ENCODE measurements at regions not wholly inside any gene's neighbourhood (a gene's known extent, or its start where the extent isn't known, plus 50 kb on each side); places are given as distances from the start of the nearest gene placed in this dataset.

DNA sequence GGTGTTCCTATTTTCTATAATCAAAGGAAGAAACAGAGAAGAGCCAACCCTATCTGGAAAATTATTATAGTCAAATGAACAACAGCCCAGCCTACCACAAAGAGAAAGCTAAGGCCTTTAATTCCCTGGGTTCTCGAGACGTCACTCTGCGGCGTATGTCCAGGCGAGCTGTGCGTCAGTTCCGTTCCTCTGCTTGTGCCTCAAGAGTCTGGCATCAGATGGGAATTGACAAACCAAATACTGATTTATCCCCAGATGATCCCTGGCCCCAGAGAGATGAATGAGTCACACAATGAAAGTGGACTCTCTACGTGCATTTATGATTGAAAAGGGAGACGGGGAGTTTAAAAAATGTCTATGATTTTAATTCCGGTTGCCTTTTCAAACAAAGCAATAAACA, 151.6 kb upstream of the PDE10A start:
- H3K27me3 ChIP-seq (ENCODE audit: insufficient read depth, low read length), result peaks cover 24% of the 10 kb centered on the region
- no peaks in the 10 kb centered on the region for H3K4me1 ChIP-seq (ENCODE audit: insufficient read depth, low read length)
- H3K9me3 ChIP-seq (ENCODE audit: insufficient read depth, low read depth, low read length), result no peaks in the 10 kb centered on the region
- no peaks in the 10 kb centered on the region for H4K20me1 ChIP-seq (ENCODE audit: insufficient read depth, low read length)
- no peak overlapping the region for H3K9ac ChIP-seq (ENCODE audit: low read length)
- TF ChIP-seq, protein P1, sequence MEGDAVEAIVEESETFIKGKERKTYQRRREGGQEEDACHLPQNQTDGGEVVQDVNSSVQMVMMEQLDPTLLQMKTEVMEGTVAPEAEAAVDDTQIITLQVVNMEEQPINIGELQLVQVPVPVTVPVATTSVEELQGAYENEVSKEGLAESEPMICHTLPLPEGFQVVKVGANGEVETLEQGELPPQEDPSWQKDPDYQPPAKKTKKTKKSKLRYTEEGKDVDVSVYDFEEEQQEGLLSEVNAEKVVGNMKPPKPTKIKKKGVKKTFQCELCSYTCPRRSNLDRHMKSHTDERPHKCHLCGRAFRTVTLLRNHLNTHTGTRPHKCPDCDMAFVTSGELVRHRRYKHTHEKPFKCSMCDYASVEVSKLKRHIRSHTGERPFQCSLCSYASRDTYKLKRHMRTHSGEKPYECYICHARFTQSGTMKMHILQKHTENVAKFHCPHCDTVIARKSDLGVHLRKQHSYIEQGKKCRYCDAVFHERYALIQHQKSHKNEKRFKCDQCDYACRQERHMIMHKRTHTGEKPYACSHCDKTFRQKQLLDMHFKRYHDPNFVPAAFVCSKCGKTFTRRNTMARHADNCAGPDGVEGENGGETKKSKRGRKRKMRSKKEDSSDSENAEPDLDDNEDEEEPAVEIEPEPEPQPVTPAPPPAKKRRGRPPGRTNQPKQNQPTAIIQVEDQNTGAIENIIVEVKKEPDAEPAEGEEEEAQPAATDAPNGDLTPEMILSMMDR (IDR thresholded peaks at IDR 0.05; ENCODE audit: insufficient read depth, low read depth, low read length), result no peak
- TF ChIP-seq EZH2 (IDR thresholded peaks at IDR 0.05; ENCODE audit: insufficient read depth, low read length), result no peak
- no peak overlapping the region for H2AFZ ChIP-seq (ENCODE audit: low read depth, low read length)
- H3K27me3 Mint-ChIP-seq (ENCODE audit: low read depth, unreplicated experiment), result peaks cover 55% of the 10 kb centered on the region
- H3K36me3 Mint-ChIP-seq (ENCODE audit: low read depth, unreplicated experiment), result no peaks in the 10 kb centered on the region
- FAIRE-seq (no peak), DNase-seq (ENCODE audit: low read depth) (no peak)
- H3K4me3 ChIP-seq (ENCODE audit: insufficient read depth, low read depth, low read length), result no peak overlapping the region
- no peak overlapping the region for H3K27ac ChIP-seq (ENCODE audit: low read depth, low read length)
- no peak overlapping the region for H3K4me2 ChIP-seq (ENCODE audit: low read length)
- no peaks in the 10 kb centered on the region for H3K4me1 Mint-ChIP-seq (ENCODE audit: low read depth, unreplicated experiment)
- no peaks in the 10 kb centered on the region for H3K36me3 ChIP-seq (ENCODE audit: insufficient read depth, low read length)
- no peaks in the 10 kb centered on the region for H3K79me2 ChIP-seq (ENCODE audit: insufficient read depth, low read length)
- H3K27ac Mint-ChIP-seq (ENCODE audit: unreplicated experiment), result no peak overlapping the region
- peaks cover 6% of the 10 kb centered on the region for H3K9me3 Mint-ChIP-seq (ENCODE audit: unreplicated experiment)
- H3K4me3 Mint-ChIP-seq (ENCODE audit: unreplicated experiment), result no peak overlapping the region

DNA sequence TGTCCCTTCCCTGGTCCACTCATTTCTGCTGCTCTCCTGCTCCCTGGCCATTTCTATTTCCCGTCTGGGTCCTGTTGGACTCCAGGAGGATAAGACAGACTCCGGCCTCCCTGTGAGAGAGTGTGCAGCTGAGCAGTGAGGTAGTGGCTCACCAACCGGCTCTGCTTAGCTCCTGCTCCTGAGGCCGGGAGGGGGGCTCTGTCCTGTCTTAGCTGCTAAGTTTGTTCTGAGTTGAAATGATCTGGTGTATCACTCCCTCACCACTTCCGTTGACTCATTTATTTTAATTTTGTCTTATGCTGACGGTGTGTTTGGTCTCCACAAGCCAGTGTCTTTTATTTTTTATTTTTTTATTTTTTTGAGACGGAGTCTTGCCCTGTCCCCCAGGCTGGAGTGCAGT, 148.5 kb upstream of the PDE10A start:
- H3K9me3 ChIP-seq (ENCODE audit: insufficient read depth, low read depth, low read length), result peaks cover 4% of the 10 kb centered on the region
- peaks cover 7% of the 10 kb centered on the region for H3K27me3 ChIP-seq (ENCODE audit: insufficient read depth, low read length)
- H3K4me1 ChIP-seq (ENCODE audit: insufficient read depth, low read length), result no peaks in the 10 kb centered on the region
- no peak overlapping the region for H3K4me3 Mint-ChIP-seq (ENCODE audit: unreplicated experiment)
- no peak overlapping the region for H3K4me2 ChIP-seq (ENCODE audit: low read length)
- H2AFZ ChIP-seq (ENCODE audit: low read depth, low read length), result no peak overlapping the region
- no peak overlapping the region for H3K9ac ChIP-seq (ENCODE audit: low read length)
- no peak for TF ChIP-seq EZH2 (IDR thresholded peaks at IDR 0.05; ENCODE audit: insufficient read depth, low read length)
- TF ChIP-seq, protein P1 (IDR thresholded peaks at IDR 0.05; ENCODE audit: insufficient read depth, low read depth, low read length), result no peak
- no peaks in the 10 kb centered on the region for H3K4me1 Mint-ChIP-seq (ENCODE audit: low read depth, unreplicated experiment)
- DNase-seq (ENCODE audit: low read depth), result no peak
- no peaks in the 10 kb centered on the region for H4K20me1 ChIP-seq (ENCODE audit: insufficient read depth, low read length)
- H3K79me2 ChIP-seq (ENCODE audit: insufficient read depth, low read length), result no peaks in the 10 kb centered on the region
- no peaks in the 10 kb centered on the region for H3K36me3 Mint-ChIP-seq (ENCODE audit: low read depth, unreplicated experiment)
- H3K9me3 Mint-ChIP-seq (ENCODE audit: unreplicated experiment), result peaks cover 6% of the 10 kb centered on the region
- H3K4me3 ChIP-seq (ENCODE audit: insufficient read depth, low read depth, low read length), result no peak overlapping the region
- FAIRE-seq, result no peak
- H3K36me3 ChIP-seq (ENCODE audit: insufficient read depth, low read length), result no peaks in the 10 kb centered on the region
- peaks cover 58% of the 10 kb centered on the region for H3K27me3 Mint-ChIP-seq (ENCODE audit: low read depth, unreplicated experiment)
- H3K27ac ChIP-seq (ENCODE audit: low read depth, low read length), result no peak overlapping the region
- no peak overlapping the region for H3K27ac Mint-ChIP-seq (ENCODE audit: unreplicated experiment)

- Histone ChIP-seq H4K20me1 (ENCODE audit: insufficient read depth, low read length) (no peaks in the 10 kb centered on the region), H3K9ac (ENCODE audit: low read length) (no peak overlapping the region), H3K27me3 (ENCODE audit: insufficient read depth, low read length) (peaks cover 3% of the 10 kb centered on the region), H3K4me3 (ENCODE audit: insufficient read depth, low read depth, low read length) (no peak overlapping the region), H3K9me3 (ENCODE audit: insufficient read depth, low read depth, low read length) (peaks cover 4% of the 10 kb centered on the region), H3K36me3 (ENCODE audit: insufficient read depth, low read length) (no peaks in the 10 kb centered on the region), H3K27ac (ENCODE audit: low read depth, low read length) (no peak overlapping the region), H2AFZ (ENCODE audit: low read depth, low read length) (no peak overlapping the region), H3K4me2 (ENCODE audit: low read length) (no peak overlapping the region), H3K4me1 (ENCODE audit: insufficient read depth, low read length) (no peaks in the 10 kb centered on the region), H3K79me2 (ENCODE audit: insufficient read depth, low read length) (no peaks in the 10 kb centered on the region)
- peaks cover 69% of the 10 kb centered on the region for H3K27me3 Mint-ChIP-seq (ENCODE audit: low read depth, unreplicated experiment)
- TF ChIP-seq EZH2 (IDR thresholded peaks at IDR 0.05; ENCODE audit: insufficient read depth, low read length), result no peak
- TF ChIP-seq, protein P1 (IDR thresholded peaks at IDR 0.05; ENCODE audit: insufficient read depth, low read depth, low read length), result no peak
- peaks cover 6% of the 10 kb centered on the region for H3K9me3 Mint-ChIP-seq (ENCODE audit: unreplicated experiment)
- peaks cover 2% of the 10 kb centered on the region for H3K4me1 Mint-ChIP-seq (ENCODE audit: low read depth, unreplicated experiment)
- H3K36me3 Mint-ChIP-seq (ENCODE audit: low read depth, unreplicated experiment), result peaks cover 2% of the 10 kb centered on the region
- no peak overlapping the region for H3K27ac Mint-ChIP-seq (ENCODE audit: unreplicated experiment)
- DNase-seq (ENCODE audit: low read depth) (no peak), FAIRE-seq (no peak)
- no peak overlapping the region for H3K4me3 Mint-ChIP-seq (ENCODE audit: unreplicated experiment)
Measured at GRCh38 chr6:165808021-165808420, 145.0 kb upstream of the PDE10A start.
